HG02885 (cell line): ENCODE measurements at regions not wholly inside any gene's neighbourhood (a gene's known extent, or its start where the extent isn't known, plus 50 kb on each side); places are given as distances from the start of the nearest gene placed in this dataset.

Experiments
- ATAC-seq: cut with Tn5 transposase; IDR thresholded peaks from one replicate; pipeline ENCODE4 v1.9.1; 2021; ENCODE audit warnings: mild to moderate bottlenecking; ENCODE audit not compliant: unreplicated experiment, poor library complexity

DNA sequence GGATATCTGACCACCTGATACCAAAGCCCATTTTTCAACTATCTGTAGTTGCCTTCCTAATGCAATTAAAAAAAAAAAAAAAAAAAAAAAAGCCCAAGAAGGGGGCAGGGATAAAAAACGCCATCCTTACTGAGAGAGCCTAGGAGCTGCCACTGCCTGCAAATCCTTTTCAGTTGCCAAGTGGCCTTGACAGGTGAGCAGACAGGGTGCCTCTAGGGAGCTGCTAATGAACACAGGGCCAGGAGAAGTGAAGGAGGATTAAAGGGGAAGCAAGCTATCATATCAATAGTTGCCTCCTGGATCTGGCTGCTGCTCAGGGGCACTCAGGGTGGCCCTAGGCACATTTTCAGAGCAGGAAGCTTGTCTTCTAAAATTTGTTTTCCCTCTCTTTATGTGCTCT, 547.4 kb downstream of the TLE1 start:
- no peak for ATAC-seq

DNA sequence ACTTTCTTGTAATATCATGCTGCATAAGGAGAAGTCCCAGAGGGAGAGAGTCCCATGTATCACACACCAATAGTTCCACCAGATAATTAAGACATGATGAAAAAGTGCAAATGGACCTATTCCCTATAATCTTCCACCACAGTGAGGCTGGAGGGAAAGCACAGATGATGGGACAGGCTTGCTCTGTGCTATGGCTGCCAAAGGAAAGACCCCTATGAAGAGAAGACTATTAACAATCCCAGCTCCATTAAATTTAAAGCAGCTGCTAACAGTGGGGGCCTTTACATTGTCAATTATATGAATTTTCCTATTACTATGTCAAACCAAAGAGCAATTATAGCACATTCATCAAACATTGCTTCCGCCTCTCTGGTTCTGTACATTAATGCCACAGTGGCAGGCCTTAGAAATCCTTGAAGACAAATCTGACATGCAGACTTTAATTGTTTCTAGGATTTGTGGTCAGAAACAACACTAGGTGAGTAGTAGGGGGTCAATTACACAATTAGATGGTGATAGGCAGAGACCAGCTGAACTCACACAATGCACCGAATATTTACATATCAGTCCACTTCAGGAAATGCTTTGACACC, 551.3 kb downstream of the TLE1 start:
- ATAC-seq = no peak

DNA sequence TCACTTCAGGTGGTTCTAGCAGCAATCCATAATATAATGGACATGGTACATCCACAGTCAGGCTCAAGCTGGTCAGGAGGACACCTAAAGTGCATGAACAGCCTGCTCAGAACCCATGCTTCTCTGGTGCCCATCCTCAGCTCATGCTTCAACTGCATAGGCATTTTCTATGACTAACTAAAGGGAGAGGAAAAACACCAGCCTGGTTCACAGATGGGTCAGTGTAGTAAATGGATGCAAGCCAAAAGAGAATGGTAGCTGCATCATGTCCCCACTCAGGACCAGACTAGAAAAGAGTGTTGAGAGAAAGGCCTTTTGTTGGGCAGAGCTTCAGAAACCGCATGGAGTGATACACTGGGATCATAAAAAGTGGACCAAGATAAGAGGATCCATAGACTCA, 556.6 kb downstream of the TLE1 start:
- no peak for ATAC-seq

DNA sequence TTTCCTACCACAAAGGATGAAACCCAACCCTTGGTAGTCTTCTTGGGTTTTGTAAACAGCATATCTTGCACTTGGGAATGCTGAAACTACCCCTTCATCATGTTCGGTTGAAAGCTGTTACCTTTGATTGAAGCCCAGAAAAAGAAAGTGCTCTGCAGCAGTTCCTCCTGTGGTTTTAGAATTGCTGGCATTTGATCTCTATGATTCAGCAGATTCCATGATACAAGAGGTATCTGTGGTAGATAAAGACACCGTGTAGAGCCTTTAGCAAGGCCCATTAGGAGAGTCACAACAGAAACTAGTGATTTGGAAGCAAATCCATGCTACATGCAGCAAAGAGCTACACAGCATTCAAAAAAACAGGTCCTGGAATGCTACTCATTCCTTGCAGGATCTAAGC, 557.0 kb downstream of the TLE1 start:
- ATAC-seq = no peak

DNA sequence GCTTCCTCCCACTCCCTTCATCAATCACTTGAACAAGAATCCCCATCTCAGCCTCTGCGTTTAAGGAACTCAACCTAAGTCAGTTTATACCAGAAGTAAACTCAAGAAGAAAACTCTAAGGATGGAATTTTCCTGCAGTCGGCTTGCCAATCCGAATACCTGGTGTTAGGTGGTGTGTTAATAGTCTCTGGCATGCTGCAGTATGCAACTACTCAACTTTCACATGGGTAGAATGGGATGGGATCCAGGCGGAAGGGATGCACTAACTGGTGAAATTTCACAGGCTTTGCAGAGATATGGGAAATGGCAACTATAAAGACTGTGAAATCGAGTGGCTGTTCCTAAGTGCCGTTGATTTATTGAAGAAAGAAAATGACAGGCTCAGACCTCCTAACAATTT, 560.6 kb downstream of the TLE1 start:
- no peak for ATAC-seq

- no peak for ATAC-seq
These were observed 563.8 kb downstream of the TLE1 start for GRCh38 chr9:81125446-81126092.

DNA sequence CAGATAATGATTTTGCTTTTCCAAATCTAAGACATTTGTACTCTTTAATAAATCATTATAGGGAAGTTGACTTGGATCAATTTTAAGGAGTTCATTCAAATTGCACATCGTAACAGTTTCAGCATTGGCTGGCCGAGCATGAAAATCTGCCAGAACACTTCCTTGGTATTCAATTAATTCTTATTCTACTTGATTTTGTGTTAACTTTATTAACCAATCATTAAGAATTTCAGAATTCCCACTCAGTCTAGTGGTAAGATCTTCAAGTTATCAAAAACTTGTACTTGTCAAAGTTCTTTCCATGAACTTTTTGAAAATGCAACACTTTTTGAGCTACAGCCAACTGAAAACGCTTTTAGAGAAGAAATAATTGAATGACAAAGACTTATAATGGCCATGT, 565.8 kb downstream of the TLE1 start:
- no peak for ATAC-seq

DNA sequence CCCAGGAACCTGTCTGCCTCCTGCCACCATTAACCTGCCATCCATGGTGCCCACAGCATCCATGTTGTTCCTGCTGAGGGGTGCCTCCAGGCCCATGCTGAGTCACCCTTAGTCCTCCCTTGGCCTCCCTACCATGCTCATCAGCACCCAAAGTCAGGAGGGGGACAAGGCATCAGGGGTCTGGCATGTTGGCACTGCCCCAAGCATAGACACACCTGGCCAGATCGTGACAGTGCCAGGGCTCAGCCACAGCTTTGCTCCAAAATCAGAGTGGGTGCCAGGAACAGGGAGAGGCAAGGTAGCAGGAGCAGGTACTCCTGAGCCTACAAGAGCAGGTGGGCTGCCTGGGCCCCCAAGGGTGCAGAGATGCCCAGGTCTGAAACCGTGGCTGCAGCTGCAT, 566.6 kb downstream of the TLE1 start:
- ATAC-seq = no peak

- no peak for ATAC-seq
These were observed 569.8 kb downstream of the TLE1 start for GRCh38 chr9:81119591-81119990.

DNA sequence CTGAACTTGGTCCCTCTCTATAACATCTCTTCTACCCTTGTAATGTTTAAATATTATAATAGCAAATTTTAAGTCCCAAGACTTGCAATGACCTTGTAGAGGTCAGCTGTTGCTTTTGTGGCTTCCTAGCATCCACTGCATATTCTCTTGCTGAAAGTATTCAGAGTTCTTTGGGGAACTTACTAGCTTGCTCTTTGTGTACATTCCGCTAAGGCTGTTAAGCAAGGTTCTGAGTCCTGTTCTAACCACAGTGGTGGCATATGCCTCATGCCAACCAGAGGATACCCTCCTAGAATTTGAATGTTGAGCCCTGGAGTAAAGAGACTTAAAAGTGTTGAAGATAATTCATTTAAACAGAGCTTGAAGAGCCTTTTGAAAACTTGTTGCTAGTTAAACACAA, 570.9 kb downstream of the TLE1 start:
- ATAC-seq = no peak

- no peak for ATAC-seq
These were observed 572.8 kb downstream of the TLE1 start for GRCh38 chr9:81116340-81117137.

- ATAC-seq = no peak
These were observed 575.8 kb downstream of the TLE1 start for GRCh38 chr9:81113453-81114124.

DNA sequence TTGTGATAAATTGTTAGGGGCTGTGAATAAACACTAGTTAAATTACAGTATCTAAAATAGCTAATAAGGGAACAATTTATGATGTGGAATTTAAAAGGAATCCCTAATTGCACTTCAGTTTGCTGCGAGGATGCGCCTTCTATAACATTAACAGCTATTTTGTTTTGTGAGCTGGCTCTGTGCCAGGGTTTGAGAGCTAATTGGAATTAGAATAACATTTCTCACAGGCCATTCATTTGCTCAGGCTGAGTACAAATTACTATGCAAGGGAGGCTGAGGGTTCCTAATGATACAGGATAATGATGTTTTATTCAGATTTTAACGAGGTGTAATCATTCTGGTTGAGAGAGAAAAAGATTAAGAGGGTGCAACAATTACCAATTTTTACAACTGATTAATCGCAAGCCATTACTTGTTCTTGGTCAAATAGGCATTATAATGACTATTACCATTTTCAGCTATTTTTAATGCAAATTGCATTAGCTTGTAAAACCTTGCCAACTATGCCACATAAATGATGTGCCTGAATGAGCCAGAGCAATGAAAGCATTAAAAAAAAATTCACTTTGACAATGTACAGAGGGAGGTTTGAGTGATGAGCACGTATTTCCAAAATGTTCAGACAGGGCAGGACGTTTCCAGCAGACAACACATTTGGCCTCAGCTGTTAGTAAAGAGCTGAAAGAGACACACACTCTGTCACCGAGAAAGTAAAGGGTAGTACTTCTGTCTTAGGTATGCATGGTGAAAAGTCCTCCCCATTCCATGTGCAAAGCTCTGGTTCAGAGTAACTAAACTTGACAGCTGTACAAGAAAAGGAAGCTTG, 576.5 kb downstream of the TLE1 start:
- no peak for ATAC-seq

DNA sequence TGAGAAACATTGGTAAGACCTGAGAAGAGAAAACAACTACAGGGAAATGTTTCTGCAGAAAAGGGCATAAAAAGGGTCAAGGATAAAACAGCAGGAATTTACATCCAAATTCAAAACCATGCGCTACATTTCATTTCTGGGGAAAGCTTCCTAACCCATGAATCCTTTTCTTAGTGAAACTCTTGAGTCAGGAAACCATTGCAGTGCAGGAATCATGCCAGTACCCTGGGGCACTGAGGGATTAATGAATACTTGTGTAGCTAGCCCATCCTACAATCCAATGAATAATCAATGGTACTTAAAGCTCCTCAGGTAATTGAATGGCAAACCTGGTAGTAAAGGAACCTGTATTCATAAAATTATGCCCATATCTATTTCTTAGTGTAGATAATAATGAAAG, 580.5 kb downstream of the TLE1 start:
- no peak for ATAC-seq

DNA sequence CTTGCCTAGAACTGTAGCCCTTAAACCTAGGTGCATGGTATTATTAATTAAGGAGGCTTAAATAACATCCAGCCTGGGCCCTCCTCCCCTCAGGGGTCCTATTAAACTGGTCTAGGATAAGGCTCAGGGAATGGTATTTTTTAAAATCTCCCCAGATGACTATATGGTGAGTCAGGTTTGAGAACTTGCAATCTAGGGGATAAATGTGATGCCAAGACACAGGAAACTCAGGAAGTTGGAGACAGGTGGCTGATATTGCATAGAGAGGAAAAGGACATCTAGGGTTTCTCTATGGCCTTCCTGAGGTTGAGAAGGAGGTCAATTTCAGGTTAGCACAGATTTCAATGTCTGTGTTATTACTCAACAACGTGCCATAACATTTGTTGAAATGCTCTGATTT, 581.0 kb downstream of the TLE1 start:
- no peak for ATAC-seq

DNA sequence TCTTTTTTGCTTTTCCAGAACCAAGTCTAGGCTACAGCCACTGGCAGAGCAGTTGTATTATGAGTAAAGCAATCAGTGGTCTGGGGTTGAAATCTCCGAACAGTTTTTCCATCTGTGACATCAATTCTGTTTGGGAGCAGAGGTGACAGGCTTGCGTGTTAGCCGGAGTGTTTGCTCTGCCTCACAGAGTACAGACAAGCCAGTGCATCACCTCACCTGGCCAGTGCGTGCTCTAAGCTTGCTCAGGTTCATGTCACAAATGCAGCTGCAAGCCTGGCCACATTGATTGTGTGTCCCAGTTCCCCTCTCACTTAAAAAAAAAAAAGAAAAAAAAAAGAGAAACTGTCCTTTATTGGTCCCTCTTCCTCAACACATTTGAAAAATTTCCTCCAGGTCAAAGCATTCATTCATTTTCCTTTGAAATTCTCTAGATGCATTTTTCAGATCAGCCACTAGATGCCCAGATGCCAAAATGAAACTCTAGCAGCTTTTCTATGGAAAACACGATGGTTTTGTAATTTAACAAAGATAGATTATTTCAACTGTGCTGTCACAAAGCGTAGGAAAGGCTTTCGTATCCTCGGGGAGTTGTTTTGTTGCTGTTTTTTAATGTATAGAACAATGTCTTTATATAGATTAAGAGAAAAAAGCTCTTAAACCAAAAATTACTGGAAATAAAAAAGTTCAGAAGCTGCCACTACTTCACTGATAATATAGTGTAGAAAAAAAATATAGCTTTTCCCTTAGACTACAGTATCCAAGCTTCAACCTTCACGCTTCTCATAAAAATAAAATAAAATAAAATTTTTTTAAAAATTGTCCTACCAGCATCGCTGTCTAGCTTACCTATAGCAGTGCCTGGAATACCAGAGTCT, 585.5 kb downstream of the TLE1 start:
- no peak for ATAC-seq

GRCh38 chr9:81097131-81097847, 592.1 kb downstream of the TLE1 start:
- no peak for ATAC-seq

DNA sequence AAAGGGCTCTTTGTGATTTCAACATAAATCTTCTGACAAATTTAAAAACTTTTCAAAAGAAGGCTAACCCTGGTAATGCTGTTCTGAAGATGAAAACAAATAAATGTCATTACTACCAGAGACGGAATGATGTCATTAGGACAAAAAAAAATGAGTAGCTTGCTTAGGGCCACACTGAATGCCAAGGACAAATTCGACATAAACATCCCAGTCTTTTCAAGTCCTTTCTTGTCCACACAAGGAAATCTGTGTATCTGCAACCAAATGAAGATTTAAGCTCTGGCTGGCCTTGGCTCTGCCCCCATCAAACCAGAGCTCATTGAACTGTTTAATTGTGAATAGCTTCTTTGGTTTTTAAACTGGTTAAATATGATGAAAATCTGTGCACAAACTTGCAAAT, 592.7 kb downstream of the TLE1 start:
- ATAC-seq = no peak

GRCh38 chr9:81092057-81092456, 597.3 kb downstream of the TLE1 start:
- ATAC-seq = no peak
